Parathyroid adenoma (tissue), 2 donors: ENCODE measurements at regions not wholly inside any gene's neighbourhood (a gene's known extent, or its start where the extent isn't known, plus 50 kb on each side); places are given as distances from the start of the nearest gene placed in this dataset.

ENCODE experiments used
- H2AFZ ChIP-seq: fragments of 300-600 bp; sonication (generic); one replicate; pipeline ENCODE4 v1.7.0; 2017; ENCODE audit warnings: antibody characterized with exemption, mild to moderate bottlenecking
- H3K27ac ChIP-seq: fragments of 300-600 bp; sonication (generic); one replicate; pipeline ENCODE4 v1.7.0; 2017
- H3K27me3 ChIP-seq: fragments of 300-600 bp; sonication (generic); one replicate; pipeline ENCODE4 v1.7.0; 2017; ENCODE audit warnings: low read length; ENCODE audit not compliant: control insufficient read depth, insufficient read depth
- H3K36me3 ChIP-seq: fragments of 300-600 bp; sonication (generic); one replicate; pipeline ENCODE4 v1.7.0; 2017; ENCODE audit warnings: low read length; ENCODE audit not compliant: control insufficient read depth, insufficient read depth
- H3K4me1 ChIP-seq: fragments of 300-600 bp; sonication (generic); one replicate; pipeline ENCODE4 v1.7.0; 2017; ENCODE audit warnings: control low read depth
- H3K4me2 ChIP-seq: fragments of 300-600 bp; sonication (generic); one replicate; pipeline ENCODE4 v1.7.0; 2017; ENCODE audit warnings: low read length
- H3K4me3 ChIP-seq: fragments of 300-600 bp; sonication (generic); one replicate; pipeline ENCODE4 v1.7.0; 2017; ENCODE audit warnings: low read depth, low read length
- H3K79me2 ChIP-seq: fragments of 300-600 bp; sonication (generic); one replicate; pipeline ENCODE4 v1.7.0; 2017; ENCODE audit warnings: control low read depth
- H3K9ac ChIP-seq: fragments of 300-600 bp; sonication (generic); one replicate; pipeline ENCODE4 v1.7.0; 2017; ENCODE audit warnings: mild to moderate bottlenecking
- H3K9me3 ChIP-seq: fragments of 300-600 bp; sonication (generic); one replicate; pipeline ENCODE4 v1.7.0; 2017; ENCODE audit warnings: low read length; ENCODE audit not compliant: control insufficient read depth
- TF ChIP-seq, protein P1 (sequence below): fragments of 300-600 bp; sonication (generic); IDR thresholded peaks from one replicate; pipeline ENCODE4 v1.7.0; 2017; ENCODE audit warnings: antibody characterized with exemption, mild to moderate bottlenecking
- donor health status: primary hyperparathyroidism.

DNA sequence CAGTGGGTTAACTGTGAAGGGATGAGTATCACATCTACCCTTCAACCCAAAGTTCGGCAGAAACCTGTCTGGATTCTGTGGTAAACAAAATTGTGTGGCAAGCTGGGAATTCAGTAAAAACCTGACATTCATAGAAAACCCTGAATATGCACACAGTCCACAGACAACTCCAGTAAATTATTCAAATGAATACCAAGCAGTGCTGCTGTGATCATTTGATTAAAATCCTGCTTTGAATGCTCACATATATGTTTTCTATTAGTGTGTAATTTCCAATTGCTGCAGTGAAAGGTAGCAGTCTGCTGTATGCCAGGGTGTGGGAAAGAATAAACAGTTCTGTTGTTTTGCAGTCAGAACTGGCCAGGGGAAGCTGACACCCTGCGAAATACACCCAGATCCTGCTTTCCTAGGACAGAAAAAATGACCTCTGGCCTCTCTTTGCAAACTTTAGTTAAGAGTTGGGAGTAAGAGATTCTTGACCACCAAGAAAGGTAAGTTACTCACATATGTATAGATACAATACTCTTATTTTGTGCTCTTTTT is 217.8 kb downstream of the FAM76B start:
- no peak overlapping the region for H3K4me2 ChIP-seq
- H3K27me3 ChIP-seq, result no peaks in the 10 kb centered on the region
- no peaks in the 10 kb centered on the region for H3K36me3 ChIP-seq
- H3K4me1 ChIP-seq, result peaks cover 9% of the 10 kb centered on the region
- H3K9me3 ChIP-seq, result no peaks in the 10 kb centered on the region
- no peak overlapping the region for H3K9ac ChIP-seq
- H2AFZ ChIP-seq, result no peak overlapping the region
- TF ChIP-seq, protein P1, sequence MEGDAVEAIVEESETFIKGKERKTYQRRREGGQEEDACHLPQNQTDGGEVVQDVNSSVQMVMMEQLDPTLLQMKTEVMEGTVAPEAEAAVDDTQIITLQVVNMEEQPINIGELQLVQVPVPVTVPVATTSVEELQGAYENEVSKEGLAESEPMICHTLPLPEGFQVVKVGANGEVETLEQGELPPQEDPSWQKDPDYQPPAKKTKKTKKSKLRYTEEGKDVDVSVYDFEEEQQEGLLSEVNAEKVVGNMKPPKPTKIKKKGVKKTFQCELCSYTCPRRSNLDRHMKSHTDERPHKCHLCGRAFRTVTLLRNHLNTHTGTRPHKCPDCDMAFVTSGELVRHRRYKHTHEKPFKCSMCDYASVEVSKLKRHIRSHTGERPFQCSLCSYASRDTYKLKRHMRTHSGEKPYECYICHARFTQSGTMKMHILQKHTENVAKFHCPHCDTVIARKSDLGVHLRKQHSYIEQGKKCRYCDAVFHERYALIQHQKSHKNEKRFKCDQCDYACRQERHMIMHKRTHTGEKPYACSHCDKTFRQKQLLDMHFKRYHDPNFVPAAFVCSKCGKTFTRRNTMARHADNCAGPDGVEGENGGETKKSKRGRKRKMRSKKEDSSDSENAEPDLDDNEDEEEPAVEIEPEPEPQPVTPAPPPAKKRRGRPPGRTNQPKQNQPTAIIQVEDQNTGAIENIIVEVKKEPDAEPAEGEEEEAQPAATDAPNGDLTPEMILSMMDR, result no peak
- H3K27ac ChIP-seq, result no peak overlapping the region
- no peak overlapping the region for H3K4me3 ChIP-seq
- no peaks in the 10 kb centered on the region for H3K79me2 ChIP-seq

DNA sequence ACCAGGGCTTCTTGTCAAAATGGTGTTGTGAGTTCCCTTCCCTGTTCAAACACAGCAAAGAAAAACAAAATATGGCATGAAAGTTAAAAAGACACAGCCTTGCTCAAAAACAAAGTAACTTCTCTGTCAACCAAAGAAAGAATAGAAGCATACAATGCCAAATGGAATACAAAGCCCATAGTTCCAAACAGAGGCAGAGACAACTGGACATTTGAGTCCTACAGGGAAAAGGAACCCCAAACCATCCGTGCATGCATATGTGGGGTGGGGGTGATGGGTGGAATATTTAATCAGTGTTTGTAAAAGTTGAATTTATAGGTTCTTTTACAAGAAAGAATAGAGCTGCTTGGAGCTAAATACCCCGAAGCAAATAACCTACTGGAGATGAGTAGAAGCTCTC is 218.7 kb downstream of the FAM76B start:
- Histone ChIP-seq H3K4me1 (peaks cover 14% of the 10 kb centered on the region), H3K9ac (no peak overlapping the region), H3K79me2 (no peaks in the 10 kb centered on the region), H3K4me3 (no peak overlapping the region), H3K9me3 (no peaks in the 10 kb centered on the region), H3K4me2 (no peak overlapping the region), H3K27me3 (no peaks in the 10 kb centered on the region), H3K36me3 (no peaks in the 10 kb centered on the region), H3K27ac (no peak overlapping the region), H2AFZ (no peak overlapping the region)
- TF ChIP-seq, protein P1, result no peak

DNA sequence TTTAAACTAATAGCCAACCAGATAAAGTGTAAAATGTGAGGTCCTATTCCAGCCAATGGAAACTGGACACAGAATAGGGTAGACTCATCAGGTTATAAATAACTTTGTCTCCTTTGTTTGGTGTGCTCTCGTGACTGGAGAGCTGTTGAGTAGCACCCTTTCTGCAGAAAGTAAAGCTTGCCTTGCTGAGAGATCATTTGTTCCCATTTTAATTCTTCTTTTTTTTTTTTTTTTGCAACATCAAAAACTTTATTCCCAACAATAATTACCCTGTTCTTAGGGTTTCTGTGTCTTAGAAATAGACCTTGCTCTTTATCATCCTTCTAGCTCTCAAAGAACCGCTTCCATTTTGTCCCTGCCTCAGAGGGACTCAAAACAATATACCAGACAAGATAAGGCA is 220.4 kb downstream of the FAM76B start:
- TF ChIP-seq, protein P1, result no peak
- H3K4me3 ChIP-seq, result no peak overlapping the region
- no peaks in the 10 kb centered on the region for H3K27me3 ChIP-seq
- no peak overlapping the region for H2AFZ ChIP-seq
- no peak overlapping the region for H3K9ac ChIP-seq
- H3K27ac ChIP-seq, result no peak overlapping the region
- H3K4me1 ChIP-seq, result peaks cover 16% of the 10 kb centered on the region
- no peaks in the 10 kb centered on the region for H3K9me3 ChIP-seq
- no peaks in the 10 kb centered on the region for H3K36me3 ChIP-seq
- H3K4me2 ChIP-seq, result no peak overlapping the region
- H3K79me2 ChIP-seq, result no peaks in the 10 kb centered on the region

DNA sequence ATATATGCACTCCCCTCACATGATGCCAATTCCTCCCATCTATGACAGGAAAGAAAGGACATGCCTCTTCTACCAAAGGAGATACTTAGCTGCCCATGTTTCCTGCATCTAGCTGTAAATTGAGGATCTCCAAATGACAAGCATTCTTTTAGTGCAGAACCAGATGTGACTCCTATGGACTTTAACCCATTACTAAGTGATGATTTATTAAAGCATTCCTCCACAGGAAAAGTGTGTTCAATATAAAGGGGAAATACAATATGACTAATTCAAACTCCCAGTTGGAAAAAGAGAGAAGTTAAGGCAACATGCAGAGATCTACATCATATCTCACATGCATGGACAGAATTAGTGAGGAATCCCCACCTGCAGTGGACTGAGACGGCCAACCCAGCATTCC is 221.3 kb downstream of the FAM76B start:
- Histone ChIP-seq H3K9me3 (no peaks in the 10 kb centered on the region), H3K4me2 (no peak overlapping the region), H3K27me3 (no peaks in the 10 kb centered on the region), H3K9ac (no peak overlapping the region), H3K27ac (no peak overlapping the region), H3K4me1 (peaks cover 16% of the 10 kb centered on the region), H3K79me2 (no peaks in the 10 kb centered on the region), H3K36me3 (no peaks in the 10 kb centered on the region), H2AFZ (no peak overlapping the region), H3K4me3 (no peak overlapping the region)
- TF ChIP-seq, protein P1, result no peak

DNA sequence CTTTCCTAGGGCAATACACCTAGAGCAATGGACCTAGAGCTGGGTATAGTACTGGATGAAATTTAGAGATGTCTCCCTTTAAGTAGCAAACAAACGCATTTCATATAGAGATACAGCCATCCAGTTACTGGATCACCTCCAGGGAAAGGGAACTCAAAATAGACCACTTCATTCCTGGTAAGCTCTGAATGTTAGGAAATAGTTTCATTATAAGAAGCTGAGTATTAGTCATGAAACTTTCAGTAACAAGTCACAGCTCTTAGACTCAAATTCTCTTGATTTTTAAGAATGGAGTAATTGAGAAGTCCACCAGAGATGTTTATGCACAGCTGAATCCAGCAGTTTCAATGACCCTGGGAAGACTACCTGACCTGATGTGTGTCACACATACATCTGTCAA is 221.9 kb downstream of the FAM76B start:
- Histone ChIP-seq H3K27ac (no peak overlapping the region), H3K9ac (no peak overlapping the region), H3K4me3 (no peak overlapping the region), H3K4me1 (peaks cover 13% of the 10 kb centered on the region), H3K4me2 (no peak overlapping the region), H3K79me2 (no peaks in the 10 kb centered on the region), H3K27me3 (no peaks in the 10 kb centered on the region), H3K36me3 (no peaks in the 10 kb centered on the region), H2AFZ (no peak overlapping the region), H3K9me3 (no peaks in the 10 kb centered on the region)
- TF ChIP-seq, protein P1, result no peak
